ENCODE measurements at regions not wholly inside any gene's neighbourhood (a gene's known extent, or its start where the extent isn't known, plus 50 kb on each side); places are given as distances from the start of the nearest gene placed in this dataset.

GRCh38 chr10:128873411-128874054 is 593.5 kb upstream of the MGMT start:
- H3K4me3 ChIP-seq (ENCODE audit: low read depth in 1 of 2, low read length in 2 of 2) = no peak overlapping the region
- TF ChIP-seq EZH2 (IDR thresholded peaks at IDR 0.05; ENCODE audit: borderline replicate concordance, low read depth, low read length, severe bottlenecking) = no peak
- TF ChIP-seq, protein P1, sequence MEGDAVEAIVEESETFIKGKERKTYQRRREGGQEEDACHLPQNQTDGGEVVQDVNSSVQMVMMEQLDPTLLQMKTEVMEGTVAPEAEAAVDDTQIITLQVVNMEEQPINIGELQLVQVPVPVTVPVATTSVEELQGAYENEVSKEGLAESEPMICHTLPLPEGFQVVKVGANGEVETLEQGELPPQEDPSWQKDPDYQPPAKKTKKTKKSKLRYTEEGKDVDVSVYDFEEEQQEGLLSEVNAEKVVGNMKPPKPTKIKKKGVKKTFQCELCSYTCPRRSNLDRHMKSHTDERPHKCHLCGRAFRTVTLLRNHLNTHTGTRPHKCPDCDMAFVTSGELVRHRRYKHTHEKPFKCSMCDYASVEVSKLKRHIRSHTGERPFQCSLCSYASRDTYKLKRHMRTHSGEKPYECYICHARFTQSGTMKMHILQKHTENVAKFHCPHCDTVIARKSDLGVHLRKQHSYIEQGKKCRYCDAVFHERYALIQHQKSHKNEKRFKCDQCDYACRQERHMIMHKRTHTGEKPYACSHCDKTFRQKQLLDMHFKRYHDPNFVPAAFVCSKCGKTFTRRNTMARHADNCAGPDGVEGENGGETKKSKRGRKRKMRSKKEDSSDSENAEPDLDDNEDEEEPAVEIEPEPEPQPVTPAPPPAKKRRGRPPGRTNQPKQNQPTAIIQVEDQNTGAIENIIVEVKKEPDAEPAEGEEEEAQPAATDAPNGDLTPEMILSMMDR (IDR thresholded peaks at IDR 0.05; ENCODE audit: borderline replicate concordance, extremely low read depth, low read length, poor library complexity, severe bottlenecking) = no peak
- no peaks in the 10 kb centered on the region for H3K79me2 ChIP-seq (ENCODE audit: insufficient read depth, low read length)
- ATAC-seq (ENCODE audit: insufficient read depth, low read depth) = no peak
- no peak overlapping the region for H2AFZ ChIP-seq (ENCODE audit: low read depth, low read length)
- no peaks in the 10 kb centered on the region for H3K4me1 ChIP-seq (ENCODE audit: insufficient read depth, low read length)
- DNase-seq = no peak
- H3K27ac ChIP-seq (ENCODE audit: low read length) = no peak overlapping the region
- no peak overlapping the region for H3K4me2 ChIP-seq (ENCODE audit: insufficient read depth, low read length)
- no peaks in the 10 kb centered on the region for H3K27me3 ChIP-seq (ENCODE audit: insufficient read depth, low read length, poor library complexity)
- H3K36me3 ChIP-seq (ENCODE audit: insufficient read depth, low read length) = no peaks in the 10 kb centered on the region
- H3K9me3 ChIP-seq (ENCODE audit: insufficient read depth, low read length, severe bottlenecking) = no peaks in the 10 kb centered on the region
- no peak overlapping the region for H3K9ac ChIP-seq (ENCODE audit: low read depth, low read length)
- H4K20me1 ChIP-seq (ENCODE audit: insufficient read depth, low read length) = no peaks in the 10 kb centered on the region

- no peaks in the 10 kb centered on the region for H3K36me3 ChIP-seq (ENCODE audit: insufficient read depth, low read length)
- TF ChIP-seq, protein P1 (IDR thresholded peaks at IDR 0.05; ENCODE audit: borderline replicate concordance, extremely low read depth, low read length, poor library complexity, severe bottlenecking) = no peak
- TF ChIP-seq EZH2 (IDR thresholded peaks at IDR 0.05; ENCODE audit: borderline replicate concordance, low read depth, low read length, severe bottlenecking) = no peak
- no peak overlapping the region for H2AFZ ChIP-seq (ENCODE audit: low read depth, low read length)
- H3K79me2 ChIP-seq (ENCODE audit: insufficient read depth, low read length) = no peaks in the 10 kb centered on the region
- no peak for DNase-seq
- no peak for ATAC-seq (ENCODE audit: insufficient read depth, low read depth)
- H3K4me2 ChIP-seq (ENCODE audit: insufficient read depth, low read length) = no peak overlapping the region
- no peaks in the 10 kb centered on the region for H3K9me3 ChIP-seq (ENCODE audit: insufficient read depth, low read length, severe bottlenecking)
- H3K27me3 ChIP-seq (ENCODE audit: insufficient read depth, low read length, poor library complexity) = no peaks in the 10 kb centered on the region
- no peaks in the 10 kb centered on the region for H4K20me1 ChIP-seq (ENCODE audit: insufficient read depth, low read length)
- no peak overlapping the region for H3K27ac ChIP-seq (ENCODE audit: low read length)
- H3K4me3 ChIP-seq (ENCODE audit: low read depth in 1 of 2, low read length in 2 of 2) = no peak overlapping the region
- no peaks in the 10 kb centered on the region for H3K4me1 ChIP-seq (ENCODE audit: insufficient read depth, low read length)
- H3K9ac ChIP-seq (ENCODE audit: low read depth, low read length) = no peak overlapping the region
These were observed 592.7 kb upstream of the MGMT start for GRCh38 chr10:128874331-128874730.

GRCh38 chr10:128875030-128875744 is 591.9 kb upstream of the MGMT start:
- Histone ChIP-seq H3K4me3 (ENCODE audit: low read depth in 1 of 2, low read length in 2 of 2) (no peak overlapping the region), H4K20me1 (ENCODE audit: insufficient read depth, low read length) (no peaks in the 10 kb centered on the region), H3K9ac (ENCODE audit: low read depth, low read length) (no peak overlapping the region), H3K79me2 (ENCODE audit: insufficient read depth, low read length) (no peaks in the 10 kb centered on the region), H2AFZ (ENCODE audit: low read depth, low read length) (no peak overlapping the region), H3K27me3 (ENCODE audit: insufficient read depth, low read length, poor library complexity) (no peaks in the 10 kb centered on the region), H3K4me1 (ENCODE audit: insufficient read depth, low read length) (no peaks in the 10 kb centered on the region), H3K9me3 (ENCODE audit: insufficient read depth, low read length, severe bottlenecking) (no peaks in the 10 kb centered on the region), H3K4me2 (ENCODE audit: insufficient read depth, low read length) (no peak overlapping the region), H3K36me3 (ENCODE audit: insufficient read depth, low read length) (no peaks in the 10 kb centered on the region), H3K27ac (ENCODE audit: low read length) (no peak overlapping the region)
- TF ChIP-seq EZH2 (IDR thresholded peaks at IDR 0.05; ENCODE audit: borderline replicate concordance, low read depth, low read length, severe bottlenecking) = no peak
- TF ChIP-seq, protein P1 (IDR thresholded peaks at IDR 0.05; ENCODE audit: borderline replicate concordance, extremely low read depth, low read length, poor library complexity, severe bottlenecking) = no peak
- no peak for DNase-seq
- no peak for ATAC-seq (ENCODE audit: insufficient read depth, low read depth)
